H9 (cell line): ENCODE measurements at regions not wholly inside any gene's neighbourhood (a gene's known extent, or its start where the extent isn't known, plus 50 kb on each side); places are given as distances from the start of the nearest gene placed in this dataset.

Source experiments
- DNase-seq: peaks from one replicate; pipeline ENCODE4 v3.0.0-alpha.2; 2017
- H2AFZ ChIP-seq: one replicate; pipeline ENCODE4 v1.6.1; 2013; ENCODE audit warnings: mild to moderate bottlenecking, low read length, control low read depth, moderate library complexity
- H2AK5ac ChIP-seq: 2 replicates; pipeline ENCODE4 v1.6.1; 2013; ENCODE audit warnings: low read length, control low read depth, mixed read lengths; ENCODE audit not compliant: insufficient read length
- H2BK120ac ChIP-seq: one replicate; pipeline ENCODE4 v1.6.1; 2013; ENCODE audit warnings: low read depth, mild to moderate bottlenecking, low read length, control low read depth, inconsistent platforms; ENCODE audit not compliant: poor library complexity, severe bottlenecking
- H2BK12ac ChIP-seq: 2 replicates; pipeline ENCODE4 v1.6.1; 2013; ENCODE audit warnings: low read length, control low read depth, mixed read lengths, low read depth; ENCODE audit not compliant: insufficient read length
- H2BK15ac ChIP-seq: 2 replicates; pipeline ENCODE4 v1.6.1; 2013; ENCODE audit warnings: low read depth, low read length, control low read depth
- H2BK20ac ChIP-seq: one replicate; pipeline ENCODE4 v1.6.1; 2013; ENCODE audit warnings: low read depth, mild to moderate bottlenecking, low read length, control low read depth, inconsistent platforms; ENCODE audit not compliant: poor library complexity, severe bottlenecking
- H2BK5ac ChIP-seq: 2 replicates; pipeline ENCODE4 v1.6.1; 2013; ENCODE audit warnings: low read length, control low read depth, mixed read lengths; ENCODE audit not compliant: insufficient read length
- H3K14ac ChIP-seq: 2 replicates; pipeline ENCODE4 v1.6.1; 2013; ENCODE audit warnings: low read length, control low read depth; ENCODE audit not compliant: insufficient read depth
- H3K18ac ChIP-seq: 2 replicates; pipeline ENCODE4 v1.6.1; 2013; ENCODE audit warnings: low read depth, mild to moderate bottlenecking, mixed read lengths, low read length, control low read depth; ENCODE audit not compliant: insufficient read length
- H3K23ac ChIP-seq: 2 replicates; pipeline ENCODE4 v1.6.1; 2013; ENCODE audit warnings: low read length, control low read depth, mixed read lengths, low read depth; ENCODE audit not compliant: insufficient read length
- H3K23me2 ChIP-seq: 2 replicates; pipeline ENCODE4 v1.6.1; 2013; ENCODE audit warnings: low read depth, mild to moderate bottlenecking, mixed read lengths, low read length, control low read depth; ENCODE audit not compliant: insufficient read length, poor library complexity, severe bottlenecking
- H3K27ac ChIP-seq: 2 replicates; pipeline ENCODE4 v1.5.1; 2013; ENCODE audit warnings: low read length, control low read depth, mixed read lengths, low read depth; ENCODE audit not compliant: insufficient read length
- H3K27me3 ChIP-seq: 2 replicates; pipeline ENCODE4 v1.6.1; 2013; ENCODE audit warnings: low read length, control low read depth, inconsistent platforms; ENCODE audit not compliant: insufficient read depth
- H3K4ac ChIP-seq: 2 replicates; pipeline ENCODE4 v1.6.1; 2013; ENCODE audit warnings: low read depth, mild to moderate bottlenecking, control low read depth, inconsistent platforms, low read length, moderate library complexity
- H3K4me1 ChIP-seq: 2 replicates; pipeline ENCODE4 v1.6.1; 2013; ENCODE audit warnings: low read length, control low read depth, inconsistent platforms; ENCODE audit not compliant: insufficient read depth
- H3K4me2 ChIP-seq: 2 replicates; pipeline ENCODE4 v1.6.1; 2013; ENCODE audit warnings: low read length, control low read depth, mixed read lengths; ENCODE audit not compliant: insufficient read length, insufficient read depth
- H3K56ac ChIP-seq: 2 replicates; pipeline ENCODE4 v1.6.1; 2013; ENCODE audit warnings: low read depth, mild to moderate bottlenecking, mixed read lengths, low read length, control low read depth; ENCODE audit not compliant: insufficient read length
- H3K79me1 ChIP-seq: 2 replicates; pipeline ENCODE4 v1.6.1; 2013; ENCODE audit warnings: low read depth, mild to moderate bottlenecking, moderate library complexity, low read length, control low read depth, inconsistent platforms; ENCODE audit not compliant: insufficient read depth, poor library complexity, severe bottlenecking
- H3K79me2 ChIP-seq: 2 replicates; pipeline ENCODE4 v1.6.1; 2013; ENCODE audit warnings: low read length, control low read depth, inconsistent platforms; ENCODE audit not compliant: insufficient read depth
- H3K9ac ChIP-seq: 2 replicates; pipeline ENCODE4 v1.6.1; 2013; ENCODE audit warnings: low read length, control low read depth, mixed read lengths; ENCODE audit not compliant: insufficient read length; ENCODE audit errors: extremely low read depth
- H3K9me3 ChIP-seq: one replicate; pipeline ENCODE4 v1.6.1; 2013; ENCODE audit warnings: low read depth, low read length, inconsistent platforms; ENCODE audit not compliant: control insufficient read depth
- H3T11ph ChIP-seq: one replicate; pipeline ENCODE4 v1.6.1; 2013; ENCODE audit warnings: mild to moderate bottlenecking, low read length, control low read depth, inconsistent platforms
- H4K20me1 ChIP-seq: one replicate; pipeline ENCODE4 v1.6.1; 2013; ENCODE audit not compliant: control insufficient read depth, insufficient read length, insufficient read depth
- H4K5ac ChIP-seq: 2 replicates; pipeline ENCODE4 v1.6.1; 2013; ENCODE audit warnings: low read depth, mild to moderate bottlenecking, mixed read lengths, low read length, control low read depth; ENCODE audit not compliant: insufficient read length
- H4K8ac ChIP-seq: replicated peaks from 2 replicates; pipeline ENCODE4 v1.6.1; 2013; ENCODE audit warnings: low read length, control low read depth, mixed read lengths, low read depth; ENCODE audit not compliant: insufficient read length
- H4K91ac ChIP-seq: 2 replicates; pipeline ENCODE4 v1.6.1; 2013; ENCODE audit warnings: low read depth, mild to moderate bottlenecking, moderate library complexity, mixed read lengths, low read length, control low read depth; ENCODE audit not compliant: insufficient read length
- H3K27ac Mint-ChIP-seq, 3 experiments: 2 replicates in 2 of 3; 3 replicates in 1 of 3; pipeline ENCODE4 v1.8.0; 2020 to 2021; ENCODE audit warnings: mixed read lengths in 3 of 3, mild to moderate bottlenecking in 1 of 3, moderate library complexity in 1 of 3
- H3K27me3 Mint-ChIP-seq: 2 replicates; pipeline ENCODE4 v1.8.0; 2021; ENCODE audit warnings: low read depth, mild to moderate bottlenecking, moderate library complexity, mixed read lengths
- H3K36me3 Mint-ChIP-seq, 3 experiments: 2 replicates in 2 of 3; 3 replicates in 1 of 3; pipeline ENCODE4 v1.8.0; 2020 to 2021; ENCODE audit warnings: low read depth in 3 of 3, mixed read lengths in 3 of 3; ENCODE audit not compliant: insufficient read depth in 1 of 3
- H3K4me1 Mint-ChIP-seq, 2 experiments: 2 replicates each; pipeline ENCODE4 v1.8.0; 2020; ENCODE audit warnings: mixed read lengths in 2 of 2
- H3K4me3 Mint-ChIP-seq, 2 experiments: 2 replicates in 1 of 2; 3 replicates in 1 of 2; pipeline ENCODE4 v1.8.0; 2020 to 2021; ENCODE audit warnings: mild to moderate bottlenecking in 2 of 2, mixed read lengths in 2 of 2, moderate library complexity in 1 of 2
- H3K9me3 Mint-ChIP-seq, 2 experiments: 2 replicates in 1 of 2; 3 replicates in 1 of 2; pipeline ENCODE4 v1.8.0; 2020; ENCODE audit warnings: mild to moderate bottlenecking in 2 of 2, mixed read lengths in 2 of 2, moderate library complexity in 1 of 2
- CTCF ChIP-seq: fragments of 200-600 bp; sonication (generic); conservative IDR thresholded peaks from 3 replicates; pipeline ENCODE4 v1.8.0; 2021; ENCODE audit warnings: antibody characterized with exemption, mild to moderate bottlenecking
- WGBS: extraction: QIAGEN DNeasy Blood & Tissue Kit; methylation state at CpG from one replicate; pipeline ENCODE4 v1.1.7; 2013; ENCODE audit warnings: missing lambda C conversion rate, low lambda C conversion rate, mixed read lengths; ENCODE audit not compliant: insufficient read length; ENCODE audit errors: extremely low coverage; 5-methylcytosine and 5-hydroxymethylcytosine counted together

DNA sequence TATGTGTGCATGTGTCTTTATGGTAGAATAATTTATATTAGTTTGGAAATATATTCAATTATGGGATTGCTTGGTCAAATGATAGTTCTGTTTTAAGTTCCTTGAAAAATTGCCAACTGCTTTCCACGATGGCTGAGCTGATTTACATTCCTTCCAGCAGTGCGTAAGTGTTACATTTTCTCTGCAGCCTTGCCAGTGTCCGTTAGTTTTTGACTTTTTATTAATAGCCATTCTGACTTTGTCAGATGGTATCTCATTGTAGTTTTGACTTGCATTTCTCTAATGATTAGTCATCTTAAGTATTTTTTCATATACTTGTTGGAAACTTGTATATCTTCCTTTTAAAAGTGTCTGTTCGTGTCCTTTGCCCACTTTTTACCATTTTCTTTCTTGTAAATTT lies 434.2 kb upstream of the POT1 start:
- Histone ChIP-seq H3K56ac (no peak overlapping the region), H3K79me1 (no peaks in the 10 kb centered on the region), H3K9ac (no peak overlapping the region), H4K5ac (no peak overlapping the region), H3K27me3 (no peaks in the 10 kb centered on the region), H2BK120ac (no peak overlapping the region), H3K27ac (no peak overlapping the region), H2BK5ac (no peak overlapping the region), H4K8ac (no peak overlapping the region), H2AK5ac (no peak overlapping the region), H3K9me3 (no peaks in the 10 kb centered on the region), H4K20me1 (no peaks in the 10 kb centered on the region), H4K91ac (no peak overlapping the region), H3K23me2 (no peaks in the 10 kb centered on the region), H2BK12ac (no peak overlapping the region), H2BK20ac (no peak overlapping the region), H3K18ac (no peak overlapping the region), H3K23ac (no peak overlapping the region), H3K79me2 (no peaks in the 10 kb centered on the region), H3K4me2 (no peak overlapping the region), H3K4ac (no peak overlapping the region), H3K4me1 (no peaks in the 10 kb centered on the region), H2BK15ac (no peak overlapping the region), H2AFZ (no peak overlapping the region), H3K14ac (no peak overlapping the region), H3T11ph (no peak overlapping the region)
- DNase-seq = no peak
- Mint-ChIP-seq H3K27me3 (no peaks in the 10 kb centered on the region), H3K4me3 (no peak overlapping the region), H3K27ac (no peak overlapping the region; a peak in 1 of 7 replicates), H3K36me3 (no peaks in the 10 kb centered on the region), H3K9me3 (no peaks in the 10 kb centered on the region), H3K4me1 (no peaks in the 10 kb centered on the region)
- TF ChIP-seq CTCF = no peak
- WGBS = no CpG with 5 or more reads among the region's 4 CpGs
